Left ventricle myocardium inferior (tissue), 1 donor: ENCODE measurements at regions not wholly inside any gene's neighbourhood (a gene's known extent, or its start where the extent isn't known, plus 50 kb on each side); places are given as distances from the start of the nearest gene placed in this dataset.

Source experiments
- DNase-seq: peaks from one replicate; pipeline ENCODE4 v3.0.0-alpha.2; 2020
- H3K27ac ChIP-seq: fragments of 200-600 bp; replicated peaks from 2 replicates; pipeline ENCODE4 v1.8.0; 2021
- H3K27me3 ChIP-seq: fragments of 200-600 bp; 2 replicates; pipeline ENCODE4 v1.8.0; 2021; ENCODE audit warnings: low read depth
- H3K36me3 ChIP-seq: fragments of 200-600 bp; 2 replicates; pipeline ENCODE4 v1.8.0; 2021
- H3K4me1 ChIP-seq: fragments of 200-600 bp; 2 replicates; pipeline ENCODE4 v1.8.0; 2021
- H3K4me3 ChIP-seq: fragments of 200-600 bp; 2 replicates; pipeline ENCODE4 v1.8.0; 2021; ENCODE audit warnings: mild to moderate bottlenecking, moderate library complexity
- H3K9me3 ChIP-seq: fragments of 200-600 bp; replicated peaks from 2 replicates; pipeline ENCODE4 v1.8.0; 2021
- intact Hi-C: fragments of 100-400 bp; cut with micrococcal nuclease; formaldehyde crosslinking; loops from one replicate; pipeline ENCODE4 v1.11.0; 2022
- TF ChIP-seq, protein P1 (sequence below): fragments of 200-600 bp; IDR thresholded peaks from 2 replicates; pipeline ENCODE4 v1.8.0; 2021; ENCODE audit warnings: antibody characterized with exemption, mild to moderate bottlenecking, borderline replicate concordance
- donor health status: DM: no; HTN: yes; CAD: no; lungs with severe emphysema.

- no peak for DNase-seq
- no peak overlapping the region for H3K4me3 ChIP-seq
- TF ChIP-seq, protein P1, sequence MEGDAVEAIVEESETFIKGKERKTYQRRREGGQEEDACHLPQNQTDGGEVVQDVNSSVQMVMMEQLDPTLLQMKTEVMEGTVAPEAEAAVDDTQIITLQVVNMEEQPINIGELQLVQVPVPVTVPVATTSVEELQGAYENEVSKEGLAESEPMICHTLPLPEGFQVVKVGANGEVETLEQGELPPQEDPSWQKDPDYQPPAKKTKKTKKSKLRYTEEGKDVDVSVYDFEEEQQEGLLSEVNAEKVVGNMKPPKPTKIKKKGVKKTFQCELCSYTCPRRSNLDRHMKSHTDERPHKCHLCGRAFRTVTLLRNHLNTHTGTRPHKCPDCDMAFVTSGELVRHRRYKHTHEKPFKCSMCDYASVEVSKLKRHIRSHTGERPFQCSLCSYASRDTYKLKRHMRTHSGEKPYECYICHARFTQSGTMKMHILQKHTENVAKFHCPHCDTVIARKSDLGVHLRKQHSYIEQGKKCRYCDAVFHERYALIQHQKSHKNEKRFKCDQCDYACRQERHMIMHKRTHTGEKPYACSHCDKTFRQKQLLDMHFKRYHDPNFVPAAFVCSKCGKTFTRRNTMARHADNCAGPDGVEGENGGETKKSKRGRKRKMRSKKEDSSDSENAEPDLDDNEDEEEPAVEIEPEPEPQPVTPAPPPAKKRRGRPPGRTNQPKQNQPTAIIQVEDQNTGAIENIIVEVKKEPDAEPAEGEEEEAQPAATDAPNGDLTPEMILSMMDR, result no peak
- intact Hi-C loops, result no loop called here
- H3K27me3 ChIP-seq, result no peaks in the 10 kb centered on the region
- peaks cover 4% of the 10 kb centered on the region for H3K9me3 ChIP-seq
- H3K36me3 ChIP-seq, result no peaks in the 10 kb centered on the region
- no peak overlapping the region for H3K27ac ChIP-seq
- H3K4me1 ChIP-seq, result no peaks in the 10 kb centered on the region
Observed at GRCh38 chr15:39205081-39205480, 375.8 kb upstream of the THBS1 start.

- H3K36me3 ChIP-seq, result no peaks in the 10 kb centered on the region
- no peak overlapping the region for H3K27ac ChIP-seq
- intact Hi-C loops, result no loop called here
- DNase-seq, result no peak
- no peak overlapping the region for H3K4me3 ChIP-seq
- TF ChIP-seq, protein P1, result no peak
- H3K27me3 ChIP-seq, result no peaks in the 10 kb centered on the region
- H3K4me1 ChIP-seq, result no peaks in the 10 kb centered on the region
- H3K9me3 ChIP-seq, result peaks cover 9% of the 10 kb centered on the region
Observed at GRCh38 chr15:39205506-39206371, 375.1 kb upstream of the THBS1 start.

- no peak overlapping the region for H3K27ac ChIP-seq
- DNase-seq, result no peak
- no peaks in the 10 kb centered on the region for H3K27me3 ChIP-seq
- intact Hi-C loops, result no loop called here
- H3K9me3 ChIP-seq, result peaks cover 22% of the 10 kb centered on the region
- no peaks in the 10 kb centered on the region for H3K36me3 ChIP-seq
- no peak overlapping the region for H3K4me3 ChIP-seq
- H3K4me1 ChIP-seq, result no peaks in the 10 kb centered on the region
- TF ChIP-seq, protein P1, result no peak
Observed at GRCh38 chr15:39207532-39208115, 373.3 kb upstream of the THBS1 start.

DNA sequence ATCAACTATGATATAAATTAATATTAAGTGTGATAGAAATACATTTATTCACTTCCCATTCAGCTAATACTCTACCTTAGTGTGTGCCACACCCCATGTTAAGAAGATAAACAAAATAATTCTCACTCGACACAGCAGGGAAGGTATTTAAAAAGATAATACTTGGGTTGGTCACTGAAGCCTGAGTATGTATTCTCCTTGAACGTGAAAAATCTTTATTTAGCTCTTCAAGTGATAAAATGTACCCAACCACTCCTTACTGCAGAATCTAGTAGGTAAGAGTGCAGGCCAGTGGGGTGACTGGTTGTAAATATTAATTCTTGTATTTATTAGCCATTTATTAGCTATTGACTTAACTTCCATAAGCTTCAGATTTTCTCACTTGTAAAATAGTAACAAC lies 372.7 kb upstream of the THBS1 start:
- Histone ChIP-seq H3K4me1 (peaks cover 2% of the 10 kb centered on the region), H3K4me3 (no peak overlapping the region), H3K9me3 (peaks cover 22% of the 10 kb centered on the region), H3K27ac (no peak overlapping the region), H3K27me3 (no peaks in the 10 kb centered on the region), H3K36me3 (no peaks in the 10 kb centered on the region)
- TF ChIP-seq, protein P1, result no peak
- intact Hi-C loops, result no loop called here
- no peak for DNase-seq

DNA sequence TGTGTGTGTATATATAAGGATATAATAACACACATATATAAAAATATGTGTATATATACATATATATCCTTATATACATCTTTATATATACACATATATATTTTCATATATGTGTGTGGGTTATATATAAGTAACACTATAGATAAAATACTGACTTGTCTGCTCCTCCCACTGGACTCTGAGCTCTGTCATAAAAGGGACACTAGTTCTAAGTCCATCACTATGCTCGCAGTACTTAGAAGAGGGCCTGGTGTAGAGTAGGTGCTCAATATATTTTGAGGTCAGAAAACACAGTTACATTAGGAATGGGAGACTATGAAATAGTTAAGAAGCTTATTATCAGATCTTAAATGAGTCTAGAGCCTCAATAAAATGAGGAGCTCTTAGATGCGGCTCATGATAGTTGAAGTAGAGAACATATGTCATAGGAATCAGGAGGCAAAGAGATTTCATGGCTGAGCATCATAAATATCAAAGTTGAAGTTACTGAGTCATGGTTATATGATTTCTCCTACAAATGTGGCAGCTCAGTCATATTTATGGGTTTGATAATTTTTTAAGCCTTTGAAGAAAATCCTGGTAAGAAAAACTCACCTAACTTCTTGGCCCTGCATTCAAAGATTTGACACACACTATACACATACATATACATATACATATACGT lies 371.2 kb upstream of the THBS1 start:
- Histone ChIP-seq H3K9me3 (peaks cover 22% of the 10 kb centered on the region), H3K4me3 (no peak overlapping the region), H3K27ac (no peak overlapping the region), H3K4me1 (peaks cover 12% of the 10 kb centered on the region), H3K27me3 (no peaks in the 10 kb centered on the region), H3K36me3 (no peaks in the 10 kb centered on the region)
- TF ChIP-seq, protein P1, result no peak
- no peak for DNase-seq
- intact Hi-C loops, result no loop called here
